HuH-7.5 (cell line): ENCODE measurements at regions not wholly inside any gene's neighbourhood (a gene's known extent, or its start where the extent isn't known, plus 50 kb on each side); places are given as distances from the start of the nearest gene placed in this dataset.

Experiments
- DNase-seq: peaks from one replicate; pipeline ENCODE4 v3.0.0; 2011; ENCODE audit warnings: low spot score

DNA sequence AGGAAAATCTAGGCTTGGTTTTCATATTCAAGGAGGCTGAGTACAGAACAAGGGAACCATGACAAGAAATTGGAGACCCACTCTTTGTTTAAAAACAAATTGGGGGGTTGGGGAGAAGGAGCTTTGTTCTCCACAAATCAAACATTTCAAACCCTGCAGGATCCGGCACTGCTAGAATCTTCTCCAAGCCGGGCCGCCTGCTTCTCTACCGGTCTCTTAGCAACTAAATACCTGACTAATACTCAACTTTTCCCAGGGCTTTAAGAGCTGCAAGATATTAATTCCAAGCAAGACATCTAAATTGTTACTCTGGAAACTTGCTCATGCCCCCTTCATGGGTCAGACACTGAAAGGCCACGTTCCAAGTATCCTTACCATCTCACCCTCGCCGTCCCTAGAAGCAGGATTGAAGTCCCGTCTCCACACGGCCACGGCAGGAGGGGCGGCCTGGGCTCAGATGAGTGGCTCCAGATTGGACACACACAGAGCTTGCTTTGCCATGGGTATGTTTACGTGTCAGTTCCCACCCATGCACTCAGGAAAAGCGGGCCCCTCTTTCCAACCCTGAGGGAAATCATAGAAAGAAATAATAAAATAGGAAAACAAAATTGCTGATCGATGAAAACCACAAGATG is 126.4 kb upstream of the CDH4 start:
- no peak for DNase-seq

DNA sequence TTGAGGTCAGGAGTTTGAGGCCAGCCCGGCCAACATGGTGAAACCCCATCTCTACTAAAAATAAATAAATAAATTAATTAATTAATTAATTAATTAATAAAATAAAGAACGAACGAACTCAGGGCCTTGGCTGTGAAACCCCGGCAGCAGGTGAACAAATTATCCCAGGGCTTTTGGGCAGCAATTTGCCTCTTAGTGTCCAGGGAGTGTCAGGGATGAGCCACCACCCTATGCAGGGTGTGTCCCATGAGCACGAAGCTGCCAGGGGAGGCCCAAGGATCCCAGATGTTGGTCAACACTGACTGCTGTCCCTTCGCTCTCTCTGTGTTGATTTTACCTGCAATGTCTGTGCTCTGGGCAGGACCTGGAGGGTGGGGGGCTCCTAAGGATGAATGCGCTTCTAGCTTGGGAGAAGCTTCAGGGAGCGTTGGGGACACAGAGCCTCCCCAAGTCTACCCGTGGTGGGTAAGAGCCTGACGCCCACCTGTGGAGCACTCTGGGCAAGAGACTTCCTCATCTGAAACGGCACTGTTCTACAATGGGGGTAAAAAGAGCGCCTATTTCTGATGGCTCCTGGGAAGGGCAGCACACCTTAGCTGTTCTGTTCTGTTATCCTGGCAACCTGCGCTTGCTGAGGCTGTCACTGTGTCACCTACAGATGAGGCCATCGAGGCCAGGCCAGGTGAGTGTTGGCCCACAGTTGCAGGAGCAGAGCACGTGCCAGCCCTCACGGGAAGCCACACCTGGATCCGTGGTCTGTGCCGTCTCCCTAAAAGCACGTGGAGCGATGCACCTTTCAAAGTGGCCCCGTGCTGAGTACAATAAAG is 125.5 kb upstream of the CDH4 start:
- no peak for DNase-seq

DNA sequence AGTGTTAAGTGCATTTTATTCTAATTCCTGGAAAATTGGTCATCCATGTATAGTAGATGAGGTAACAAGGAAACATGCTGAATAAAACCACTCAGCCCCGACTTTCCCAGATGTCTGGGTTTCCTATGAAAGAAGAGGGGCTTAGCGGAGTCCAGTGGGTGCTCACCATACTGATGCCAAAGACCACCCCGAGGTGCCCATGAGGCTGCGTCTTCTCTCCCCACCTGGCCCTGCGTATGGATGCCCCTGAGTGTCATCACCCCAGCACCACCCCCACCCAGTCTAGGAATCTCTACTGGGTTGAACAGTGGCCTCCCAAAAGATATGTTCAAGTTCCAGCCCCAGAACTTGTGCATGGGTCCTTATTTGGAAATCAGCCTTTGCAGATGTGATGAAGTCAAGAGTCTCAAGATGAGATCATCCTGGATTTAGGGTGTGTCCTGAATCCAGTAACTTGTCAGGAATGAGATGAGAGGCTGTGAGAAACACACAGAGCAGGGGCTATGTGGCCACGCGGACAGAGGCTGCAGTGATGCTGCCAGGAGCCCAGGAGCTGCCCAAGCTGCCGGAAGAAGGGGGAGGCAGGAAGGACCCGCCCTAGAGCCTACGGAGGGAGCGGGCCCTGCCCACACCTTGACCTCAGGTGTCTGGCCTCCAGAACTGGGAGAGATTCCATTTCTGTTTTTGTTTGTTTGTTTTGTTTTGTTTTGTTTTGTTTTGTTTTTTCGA is 124.6 kb upstream of the CDH4 start:
- no peak for DNase-seq

DNA sequence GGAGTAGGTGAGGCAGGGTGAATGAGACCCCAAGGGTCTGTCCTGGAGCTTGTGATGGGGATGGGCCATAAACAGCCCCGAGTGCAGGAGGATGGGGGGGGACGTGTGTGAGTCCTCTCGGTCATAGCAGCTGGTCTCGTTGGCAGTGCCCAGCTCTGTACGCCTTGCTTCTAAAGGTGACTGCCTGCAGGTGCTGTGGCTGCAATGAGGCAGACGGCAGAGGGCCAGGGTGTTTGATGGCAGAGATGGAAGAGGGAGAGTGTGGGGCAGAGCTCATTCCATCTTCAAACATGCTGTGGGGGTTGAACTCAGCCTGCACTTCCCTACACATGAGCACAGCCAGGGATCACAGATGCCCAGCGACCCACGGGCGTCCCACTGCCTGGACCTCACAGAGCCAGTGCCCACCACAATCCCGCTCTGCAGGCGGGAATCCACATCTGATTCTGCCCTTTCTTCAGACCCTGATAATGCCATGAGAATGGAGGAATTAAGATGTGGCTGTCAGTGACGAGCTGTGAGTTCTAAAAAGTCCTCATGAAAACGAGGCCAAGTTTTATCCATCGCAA is 123.3 kb upstream of the CDH4 start:
- no peak for DNase-seq

DNA sequence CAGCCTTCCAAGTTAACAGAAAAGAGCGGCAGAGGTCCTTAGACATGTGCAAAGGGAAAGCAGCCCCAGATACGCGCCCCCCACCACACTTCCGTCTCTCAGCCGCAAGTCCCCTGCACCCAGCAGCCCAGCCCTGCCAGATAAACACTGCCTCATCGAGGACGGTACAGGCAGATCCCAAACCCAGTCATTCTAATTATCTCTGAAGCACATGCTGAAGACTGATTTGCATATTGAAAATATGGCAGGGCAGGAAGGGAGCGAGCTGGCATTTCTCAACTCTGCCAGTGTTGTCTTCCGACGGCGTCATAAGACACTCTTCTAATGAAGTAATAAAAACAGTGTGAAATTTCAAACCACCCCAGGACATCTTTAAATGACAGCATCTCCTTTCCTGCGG is 122.8 kb upstream of the CDH4 start:
- no peak for DNase-seq

DNA sequence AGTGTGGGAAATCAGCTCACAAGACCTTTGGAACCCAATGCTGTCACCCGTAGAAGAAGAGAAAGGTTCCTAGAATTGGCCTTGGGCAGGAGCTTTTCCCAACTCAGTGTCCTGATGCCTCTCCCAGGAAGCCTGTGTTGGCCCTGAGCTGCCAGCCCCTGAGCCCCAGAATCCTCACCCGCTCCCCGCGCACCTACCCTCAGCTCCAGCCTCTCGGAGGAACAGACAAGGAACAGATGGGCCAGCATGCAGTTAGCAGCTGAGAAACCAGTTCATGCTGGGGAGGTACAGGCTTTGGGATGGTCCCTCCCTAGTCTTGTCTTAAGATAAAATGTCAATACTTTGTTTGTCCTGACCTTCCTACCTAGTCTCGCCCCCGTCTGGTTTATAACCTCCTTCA is 121.9 kb upstream of the CDH4 start:
- DNase-seq, result no peak

DNA sequence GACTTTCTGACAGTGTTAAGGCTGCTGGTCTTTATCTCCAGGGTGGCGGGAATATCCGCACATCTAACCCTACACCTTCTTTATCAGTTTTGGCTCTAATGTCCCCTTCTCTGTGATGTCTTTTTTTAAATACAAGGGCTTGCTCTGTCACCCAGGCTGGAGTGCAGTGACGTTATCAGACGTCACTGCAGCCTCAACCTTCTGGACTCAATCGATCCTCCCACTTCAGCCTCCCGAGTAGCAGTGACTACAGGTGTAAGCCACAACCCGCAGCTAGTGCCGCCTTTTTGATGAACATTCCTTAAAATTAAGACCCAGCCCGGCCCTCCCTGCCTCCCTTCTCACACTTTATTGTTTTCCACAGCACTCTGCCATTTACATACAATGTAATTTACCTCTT is 120.1 kb upstream of the CDH4 start:
- DNase-seq, result no peak

DNA sequence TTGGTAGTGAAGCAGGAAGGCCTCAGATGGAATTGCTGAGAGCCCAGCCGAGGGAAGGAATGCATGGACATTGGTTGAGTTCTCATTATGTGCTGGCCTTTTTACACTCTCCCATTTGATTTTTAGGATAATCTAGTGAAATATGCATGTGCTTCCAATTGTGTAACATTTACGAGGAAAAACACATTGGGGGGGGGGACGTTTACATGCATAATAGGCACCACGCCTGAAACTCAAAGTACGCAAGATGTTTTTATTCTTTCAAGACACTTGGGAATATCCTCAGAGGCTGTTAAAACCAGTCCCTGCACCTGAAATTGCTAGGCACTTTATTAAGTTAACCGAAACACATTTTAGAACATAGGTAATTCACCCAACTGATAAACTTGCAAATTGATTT is 118.5 kb upstream of the CDH4 start:
- no peak for DNase-seq

DNA sequence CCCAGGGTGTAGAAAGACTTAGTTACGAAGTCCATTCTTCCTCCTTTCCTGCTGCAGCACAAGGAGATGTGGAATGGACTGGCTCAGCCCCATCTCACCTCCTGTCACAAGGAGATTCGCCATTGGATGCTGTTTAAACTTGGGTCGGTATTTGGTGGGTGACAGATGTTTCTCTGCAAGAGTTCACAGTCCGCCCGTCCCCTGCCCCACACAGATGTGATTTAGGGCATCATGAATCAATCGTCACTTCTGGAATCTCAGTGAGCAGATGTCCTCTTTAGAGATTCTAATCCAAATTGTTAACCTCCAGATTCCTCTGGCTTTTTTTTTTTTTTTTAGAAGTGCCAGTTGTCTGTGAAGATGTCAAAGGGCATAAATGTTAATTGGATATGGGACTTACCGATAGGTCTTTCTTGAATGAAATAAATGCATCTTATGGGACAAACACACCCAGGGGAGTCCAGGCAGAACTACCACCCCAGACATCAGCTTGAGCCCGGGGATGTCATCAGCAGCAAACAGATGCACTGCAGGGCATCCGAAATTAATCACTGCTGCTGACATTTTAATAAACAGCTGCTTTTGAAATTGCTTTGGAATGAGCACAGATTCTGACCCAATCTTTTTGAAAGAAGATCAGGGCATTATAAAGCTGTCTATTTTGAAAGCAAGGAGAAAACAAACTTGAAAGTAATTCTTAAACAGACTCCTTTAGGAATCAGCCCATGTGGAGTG is 117.6 kb upstream of the CDH4 start:
- DNase-seq, result no peak

DNA sequence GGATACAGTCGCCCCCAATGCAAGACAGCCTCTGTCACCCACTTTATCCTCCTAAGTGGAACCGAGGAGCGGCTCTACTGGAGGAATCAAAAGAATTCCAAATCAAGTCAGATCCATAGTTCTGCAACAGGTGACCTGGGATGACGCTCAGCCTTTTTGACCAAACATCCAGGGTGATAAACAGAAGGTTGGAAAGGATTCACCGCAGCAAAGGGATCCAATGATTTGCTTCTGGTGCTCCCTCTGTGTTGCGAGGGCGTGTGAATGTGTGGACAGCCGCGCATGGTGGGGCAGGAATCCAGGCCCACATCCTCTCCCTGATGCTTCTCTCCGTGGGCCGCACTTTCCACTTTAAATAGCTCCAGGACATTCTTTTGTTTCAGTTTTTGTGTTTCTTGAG is 116.8 kb upstream of the CDH4 start:
- DNase-seq, result no peak

DNA sequence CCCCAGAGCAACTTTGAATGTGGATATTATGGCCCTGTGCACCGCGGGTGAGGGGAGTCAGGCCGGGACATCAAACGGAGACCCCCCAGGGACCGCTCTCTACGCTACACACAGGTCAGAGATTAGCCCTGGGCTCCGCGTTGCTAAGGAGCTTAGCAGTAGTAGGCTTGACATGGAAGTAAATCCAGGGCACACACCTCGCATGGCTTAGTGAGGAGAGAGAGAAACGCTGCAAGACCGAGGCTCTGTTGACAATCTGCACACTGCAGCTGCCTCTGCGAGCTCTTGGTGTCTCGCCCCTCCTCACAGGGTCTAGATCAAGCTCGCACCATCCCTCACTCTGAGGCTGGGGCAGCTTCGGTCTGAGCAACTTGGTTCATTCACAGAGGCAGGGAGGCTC is 116.1 kb upstream of the CDH4 start:
- no peak for DNase-seq

DNA sequence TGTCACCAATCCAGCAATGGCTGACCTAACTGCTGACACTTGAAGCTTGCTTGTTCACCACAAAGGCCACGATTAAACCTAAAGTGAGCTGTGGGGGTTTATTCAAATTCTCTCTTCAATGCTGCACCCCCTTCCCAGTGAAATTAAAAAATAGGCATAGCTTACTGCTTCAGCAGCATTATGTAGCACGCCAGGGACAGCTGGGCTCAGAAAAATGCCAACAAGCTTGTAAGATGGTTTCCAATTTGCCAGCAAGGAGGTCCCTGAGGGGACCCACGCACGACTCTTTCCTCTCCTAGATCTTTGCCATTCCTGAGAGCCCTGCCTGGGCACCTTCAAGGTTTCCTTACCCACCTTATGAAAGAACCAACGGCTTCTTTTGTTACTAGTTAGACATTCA is 113.5 kb upstream of the CDH4 start:
- no peak for DNase-seq

DNA sequence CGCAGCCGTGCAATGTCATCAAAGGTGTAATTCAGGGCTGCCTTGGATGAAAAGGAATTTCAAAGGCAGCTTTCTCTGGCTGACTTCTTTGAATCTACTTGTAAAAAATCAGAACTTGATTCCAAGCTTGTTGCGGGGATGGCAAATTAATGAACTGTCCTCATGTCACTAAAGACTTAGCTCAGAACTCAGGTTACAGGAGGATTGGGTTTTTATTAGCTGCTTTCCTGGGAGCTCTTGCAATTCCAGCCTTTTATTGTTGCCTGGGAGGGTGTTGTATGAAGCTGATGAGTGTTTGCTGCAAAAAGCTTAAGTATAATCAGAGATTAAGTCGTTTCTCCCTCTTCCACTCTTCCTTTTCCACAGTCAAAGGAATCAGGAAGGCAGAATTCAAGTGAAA is 113.0 kb upstream of the CDH4 start:
- no peak for DNase-seq

DNA sequence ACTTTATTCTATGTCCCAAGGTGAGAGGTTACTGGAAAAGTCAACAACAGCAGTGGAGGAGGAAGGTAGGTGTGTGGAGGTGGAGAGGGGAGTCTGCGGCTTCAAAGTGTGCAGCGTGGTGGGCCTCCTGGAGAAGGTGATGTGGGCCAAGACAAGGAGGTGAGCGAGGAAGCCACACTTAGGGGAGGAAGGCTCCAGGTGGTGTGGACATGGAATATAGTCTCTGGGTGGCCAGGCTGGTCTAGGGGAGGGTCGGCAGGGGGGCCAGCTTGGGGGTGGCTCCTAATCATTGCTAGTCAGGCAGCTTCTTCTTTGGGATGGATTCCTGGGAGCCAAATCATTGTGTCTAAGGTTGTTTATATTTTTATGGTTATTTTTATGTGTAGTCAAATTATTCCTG is 111.5 kb upstream of the CDH4 start:
- DNase-seq, result no peak

DNA sequence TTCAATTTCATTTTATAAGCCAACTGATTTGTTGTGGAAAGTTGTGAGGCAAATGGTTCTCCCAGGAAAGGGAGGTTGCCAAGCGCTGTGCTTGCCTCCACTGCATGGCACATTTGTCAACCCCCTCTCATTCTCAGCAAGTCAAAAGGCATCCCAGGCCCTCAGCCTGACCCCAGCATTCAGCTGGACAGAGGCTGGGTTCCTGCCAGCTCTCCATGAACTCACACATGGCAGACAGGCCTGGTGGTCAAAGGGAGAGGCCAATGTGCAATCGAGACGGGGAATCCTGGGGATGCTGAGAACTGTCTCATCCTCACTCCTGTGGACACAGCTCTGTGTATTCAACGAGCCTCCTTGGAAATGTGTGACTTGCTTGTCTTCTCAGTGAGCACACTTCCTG is 106.0 kb upstream of the CDH4 start:
- DNase-seq, result no peak

DNA sequence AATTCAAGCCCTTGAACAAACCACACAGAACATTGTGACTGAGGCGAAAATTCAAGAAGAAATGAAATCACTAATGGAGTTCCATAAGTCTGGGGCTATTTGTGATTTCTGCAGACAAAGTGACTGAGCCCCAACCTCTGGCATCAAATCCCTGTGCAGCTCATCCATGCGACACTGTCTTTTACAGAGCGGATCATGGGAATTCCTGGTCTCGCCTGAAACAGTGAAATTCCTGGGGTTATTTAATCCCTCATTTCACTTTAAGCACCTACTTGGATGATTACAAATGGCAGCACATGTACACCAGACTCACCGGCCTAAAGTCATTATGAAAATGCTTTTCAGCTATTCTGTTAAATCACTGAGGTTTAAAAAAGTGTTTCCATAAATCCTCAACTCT is 102.4 kb upstream of the CDH4 start:
- DNase-seq, result no peak

DNA sequence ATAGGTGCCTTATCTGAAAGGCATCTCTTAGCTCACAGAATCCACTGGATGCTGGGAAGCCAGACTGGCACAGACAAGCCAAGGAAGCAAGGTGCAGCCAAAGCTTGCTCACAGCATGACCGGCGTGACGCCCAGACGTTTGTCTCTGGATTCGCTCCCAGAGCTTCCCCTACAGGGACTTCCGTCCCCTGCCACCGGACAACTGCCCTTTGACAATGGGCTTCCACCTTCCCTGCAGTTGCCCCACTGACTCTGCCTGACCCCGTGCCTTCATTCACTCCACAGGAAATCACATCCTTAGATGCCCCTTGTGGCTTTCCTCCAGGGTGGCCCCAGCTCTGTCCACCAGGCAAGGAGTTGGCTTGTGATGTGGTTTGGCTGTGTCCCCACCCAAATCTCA is 94.8 kb upstream of the CDH4 start:
- no peak for DNase-seq

DNA sequence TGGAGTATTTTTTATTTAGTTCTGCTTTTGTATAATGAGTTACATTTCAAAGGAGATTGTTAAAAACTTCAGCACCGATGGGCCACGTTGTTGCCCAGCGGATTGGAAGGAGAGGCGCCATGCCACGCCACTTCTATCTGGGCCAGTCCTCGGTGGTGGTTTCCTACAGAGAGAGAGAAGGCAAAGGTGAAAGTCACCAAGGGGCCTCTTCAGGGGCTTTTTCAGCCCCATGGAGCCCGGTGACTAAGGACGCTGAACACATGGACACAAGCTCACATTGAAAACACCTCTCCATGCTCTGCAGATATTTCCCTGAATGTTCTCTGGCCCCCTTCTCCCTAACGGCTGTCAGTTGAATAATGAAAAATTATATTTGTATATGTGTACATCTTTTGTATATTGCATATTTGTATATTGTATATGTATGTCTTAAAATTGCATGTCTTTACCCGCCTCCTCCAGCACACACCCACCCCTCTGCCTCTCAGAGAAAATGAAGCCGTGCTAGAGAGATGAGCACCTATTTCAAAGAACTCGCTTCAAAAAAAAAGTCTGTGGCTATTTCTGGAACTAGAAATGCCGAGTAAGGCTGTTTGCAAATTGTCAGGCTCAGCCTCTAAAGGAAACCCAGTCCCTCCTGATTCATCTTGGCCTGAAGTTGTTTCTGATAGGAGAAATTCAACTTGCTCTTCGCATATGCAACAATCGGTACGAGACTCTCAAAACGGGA is 91.9 kb upstream of the CDH4 start:
- no peak for DNase-seq

DNA sequence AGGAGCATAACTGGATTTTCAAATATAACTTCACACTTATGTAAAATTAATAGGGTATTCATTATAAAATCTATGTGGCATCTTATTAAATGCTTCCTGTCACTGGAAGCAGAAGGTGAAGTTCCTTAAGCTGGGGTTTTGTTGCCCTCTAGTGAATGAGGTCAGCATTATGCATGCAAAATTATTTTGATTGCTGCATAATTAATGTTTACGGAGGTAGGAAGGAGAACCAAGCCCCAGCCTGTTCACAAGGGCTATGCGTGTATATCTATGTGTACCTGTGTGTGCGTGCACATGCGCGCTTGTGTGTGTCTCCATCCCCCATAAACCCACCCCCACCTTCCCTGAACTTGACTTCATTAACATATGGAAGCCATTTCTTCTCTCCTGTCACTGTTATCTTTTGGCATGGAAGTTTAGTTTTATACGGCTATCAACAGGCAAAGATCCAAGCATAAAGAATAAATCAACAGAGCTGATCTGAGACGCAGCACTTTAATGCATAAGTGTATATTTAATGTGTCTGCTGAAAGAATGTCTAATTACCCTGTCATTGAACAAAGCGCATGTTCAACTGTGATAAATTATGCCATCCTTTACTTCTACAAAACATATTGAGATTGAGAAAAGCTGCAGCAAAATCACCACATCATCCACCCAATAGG is 90.2 kb upstream of the CDH4 start:
- no peak for DNase-seq

DNA sequence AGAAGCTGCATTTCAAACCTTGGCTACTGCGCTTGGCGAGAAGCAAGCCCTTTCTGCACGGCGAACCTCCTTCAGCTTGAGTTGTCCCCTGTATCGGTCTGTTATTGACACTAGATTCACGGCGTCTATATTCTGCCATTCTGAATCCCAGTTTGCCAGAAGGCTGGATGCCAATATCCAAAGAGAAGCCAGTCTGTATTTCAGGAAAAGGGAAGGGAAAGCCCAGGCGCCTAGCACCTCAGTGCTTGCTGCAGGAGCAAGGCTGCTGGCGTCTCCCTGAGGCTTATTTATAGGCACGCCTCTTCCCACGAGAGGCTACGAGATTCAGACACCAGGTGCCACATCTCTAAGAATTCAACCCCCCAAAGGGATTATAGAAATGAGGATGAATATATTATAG is 89.6 kb upstream of the CDH4 start:
- DNase-seq, result no peak

DNA sequence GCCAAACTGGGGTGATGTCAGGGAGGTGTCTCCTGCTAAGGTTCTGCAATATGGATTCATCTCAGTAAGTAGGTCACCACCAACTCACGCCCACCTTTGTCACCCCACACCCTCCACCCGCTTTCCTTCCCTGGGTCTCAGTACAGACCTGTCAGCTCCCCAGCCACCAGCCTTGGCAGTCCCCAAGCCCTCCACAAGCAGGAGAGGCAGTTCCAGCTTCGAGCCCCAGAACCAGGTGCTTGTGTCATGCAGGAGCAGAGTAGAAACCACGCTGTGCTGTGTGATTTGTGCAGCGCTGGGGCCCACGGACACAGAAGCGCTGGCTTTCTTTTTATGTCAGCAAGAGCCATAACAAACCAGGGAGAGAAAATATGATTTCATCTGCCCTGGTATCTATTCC is 89.0 kb upstream of the CDH4 start:
- DNase-seq, result no peak
